HG03378 (cell line): ENCODE measurements at regions not wholly inside any gene's neighbourhood (a gene's known extent, or its start where the extent isn't known, plus 50 kb on each side); places are given as distances from the start of the nearest gene placed in this dataset.

Experiments used
- ATAC-seq: cut with Tn5 transposase; IDR thresholded peaks from one replicate; pipeline ENCODE4 v1.9.1; 2021; ENCODE audit warnings: mild to moderate bottlenecking, moderate library complexity; ENCODE audit not compliant: unreplicated experiment

DNA sequence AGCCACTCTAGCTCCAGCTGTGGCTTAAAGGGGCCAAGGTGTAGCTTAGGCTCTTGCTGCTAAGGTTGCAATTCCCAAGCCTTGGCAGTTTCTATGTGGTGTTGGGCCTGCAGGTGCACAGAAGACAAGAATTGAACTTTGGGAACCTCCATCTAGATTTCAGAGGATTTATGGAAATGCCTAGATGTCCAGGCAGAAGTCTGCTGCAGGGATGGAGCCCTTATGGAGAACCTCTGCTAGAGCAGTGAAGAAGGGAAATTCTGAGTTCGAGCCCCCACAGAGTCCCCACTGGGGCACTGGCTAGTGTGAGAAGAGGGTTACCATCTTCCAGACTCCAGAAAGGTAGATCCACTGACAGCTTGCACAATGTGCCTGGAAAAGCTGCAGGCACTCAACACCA is 694.7 kb downstream of the SLC16A7 start:
- no peak for ATAC-seq

GRCh38 chr12:60308366-60308991 is 712.6 kb downstream of the SLC16A7 start:
- no peak for ATAC-seq

DNA sequence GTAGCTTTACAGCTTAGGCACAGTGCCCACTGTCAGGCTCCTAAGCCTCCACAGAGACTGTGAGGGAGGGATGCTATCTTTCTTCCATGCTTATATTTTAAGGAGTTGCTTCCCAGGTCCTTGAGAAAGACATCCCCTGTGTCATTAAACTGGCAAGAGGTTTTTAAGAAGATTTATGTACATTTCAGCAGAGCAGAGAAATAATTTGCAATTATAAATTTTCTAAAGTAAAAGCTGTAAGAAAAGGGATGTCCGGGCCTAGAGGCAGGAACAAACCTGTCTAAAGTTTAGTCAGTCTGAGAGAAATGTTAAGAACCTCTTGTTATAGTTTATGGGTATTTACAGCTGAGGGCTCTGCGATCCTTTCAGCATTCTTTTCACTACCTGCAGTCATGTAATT is 716.1 kb downstream of the SLC16A7 start:
- ATAC-seq, result no peak

GRCh38 chr12:60317361-60317760 is 721.5 kb downstream of the SLC16A7 start:
- no peak for ATAC-seq

GRCh38 chr12:60324746-60325145 is 728.9 kb downstream of the SLC16A7 start:
- no peak for ATAC-seq

DNA sequence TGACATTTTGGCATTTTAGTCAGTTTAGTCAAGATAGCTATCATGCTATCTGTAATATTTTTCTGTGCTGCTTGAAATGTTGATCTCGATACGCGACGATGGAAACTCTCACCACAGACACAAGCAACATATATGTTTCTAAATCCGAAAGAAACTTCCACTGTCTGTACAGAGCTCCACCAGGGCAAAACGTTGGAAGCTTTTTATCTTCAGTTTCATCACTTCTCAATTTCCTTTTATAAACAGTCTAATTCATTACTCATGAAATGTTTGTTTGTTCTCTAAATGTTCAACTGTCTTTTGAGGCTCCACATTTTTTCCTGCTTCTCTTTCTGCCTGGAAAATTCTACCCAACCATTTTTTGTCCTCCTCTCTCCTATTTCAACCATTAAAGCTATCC is 737.6 kb downstream of the SLC16A7 start:
- no peak for ATAC-seq

DNA sequence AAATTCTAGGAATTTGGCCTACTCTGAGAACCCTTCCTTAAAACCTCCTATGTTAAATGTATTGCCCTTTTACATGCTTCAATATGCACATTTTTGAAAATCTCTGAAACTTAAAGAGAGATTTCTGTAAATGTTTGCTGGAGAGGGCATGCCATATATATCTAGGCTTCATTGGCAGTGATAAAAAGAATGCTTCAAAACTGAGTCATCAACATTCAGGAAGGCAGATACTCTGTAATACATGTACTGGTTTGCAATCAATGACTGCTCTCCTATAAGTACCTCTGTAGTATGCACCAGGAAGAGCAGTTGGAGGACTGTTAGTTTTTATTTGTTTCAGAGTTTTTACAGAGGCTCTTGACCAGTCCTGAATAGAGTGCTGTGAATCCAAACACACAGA is 739.9 kb downstream of the SLC16A7 start:
- ATAC-seq, result no peak

DNA sequence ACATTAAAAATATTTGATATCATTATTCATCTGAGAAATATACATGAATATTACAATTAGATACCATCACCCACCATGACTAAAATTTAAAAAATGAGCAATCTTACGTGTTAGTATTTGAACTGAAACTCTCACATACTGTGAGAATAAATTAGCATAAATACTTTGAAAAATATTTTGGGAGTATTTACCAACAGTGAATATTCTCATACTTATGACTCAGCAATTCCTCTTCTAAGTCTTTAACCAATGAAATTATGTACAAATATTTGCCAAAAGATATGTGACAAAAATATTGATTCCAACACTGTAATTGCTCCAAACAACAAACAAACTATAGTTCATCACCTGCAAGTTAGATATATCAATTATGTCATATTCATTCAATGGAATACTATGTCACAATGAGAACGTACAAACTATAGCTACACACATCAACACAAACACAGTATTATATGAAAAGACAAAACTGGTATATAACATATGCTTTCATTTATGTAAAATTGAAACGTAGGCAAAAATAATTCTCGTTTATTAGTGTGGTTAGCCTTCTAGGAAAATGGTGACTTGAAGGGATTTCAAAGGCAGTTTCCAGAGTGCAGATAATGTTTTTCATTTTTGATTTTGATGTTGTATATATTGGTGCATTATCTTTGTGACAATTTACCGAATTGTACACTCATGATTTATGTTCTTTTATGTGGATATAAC is 742.2 kb downstream of the SLC16A7 start:
- ATAC-seq, result no peak

DNA sequence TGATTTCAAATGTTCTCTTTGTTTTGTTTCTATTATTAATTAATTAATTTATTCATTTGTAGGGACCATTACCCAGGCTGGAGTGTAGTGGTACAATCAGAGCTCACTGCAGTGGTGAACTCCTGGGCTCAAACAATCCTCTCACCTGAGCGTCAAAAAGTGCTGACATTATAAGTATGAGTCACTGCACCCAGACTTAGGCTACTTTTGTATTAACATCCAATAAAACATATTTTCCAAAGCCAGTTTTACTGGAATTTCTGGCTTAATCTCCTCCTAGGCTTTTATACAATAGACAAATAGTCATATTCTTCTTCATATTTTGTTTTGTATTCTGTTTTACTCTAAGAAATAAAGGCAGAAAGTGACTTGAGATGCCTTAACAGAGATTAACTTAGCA is 749.6 kb downstream of the SLC16A7 start:
- no peak for ATAC-seq

GRCh38 chr12:60349232-60349978 is 753.6 kb downstream of the SLC16A7 start:
- ATAC-seq, result no peak

GRCh38 chr12:60387356-60387755 is 791.5 kb downstream of the SLC16A7 start:
- ATAC-seq, result no peak

DNA sequence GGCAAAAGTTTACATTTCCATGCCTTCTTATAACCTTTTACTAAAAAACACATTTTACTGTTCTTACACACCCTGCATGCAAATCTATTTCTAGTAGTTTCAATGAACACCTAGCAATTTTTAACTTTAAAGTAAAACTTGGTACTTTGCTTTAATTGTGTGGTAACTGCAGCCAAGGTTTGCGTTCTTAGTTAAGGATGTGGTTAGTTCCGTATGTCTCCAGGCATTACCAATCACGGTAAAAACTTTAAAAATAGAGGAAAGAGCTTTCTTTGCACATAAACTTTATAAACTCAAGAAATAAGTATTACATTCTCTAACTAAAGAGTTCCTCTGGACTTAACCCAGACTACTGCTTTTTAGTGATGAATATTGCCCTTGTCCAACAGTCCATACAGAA is 795.2 kb downstream of the SLC16A7 start:
- no peak for ATAC-seq

- no peak for ATAC-seq
These were observed 796.0 kb downstream of the SLC16A7 start for GRCh38 chr12:60391791-60392190.

DNA sequence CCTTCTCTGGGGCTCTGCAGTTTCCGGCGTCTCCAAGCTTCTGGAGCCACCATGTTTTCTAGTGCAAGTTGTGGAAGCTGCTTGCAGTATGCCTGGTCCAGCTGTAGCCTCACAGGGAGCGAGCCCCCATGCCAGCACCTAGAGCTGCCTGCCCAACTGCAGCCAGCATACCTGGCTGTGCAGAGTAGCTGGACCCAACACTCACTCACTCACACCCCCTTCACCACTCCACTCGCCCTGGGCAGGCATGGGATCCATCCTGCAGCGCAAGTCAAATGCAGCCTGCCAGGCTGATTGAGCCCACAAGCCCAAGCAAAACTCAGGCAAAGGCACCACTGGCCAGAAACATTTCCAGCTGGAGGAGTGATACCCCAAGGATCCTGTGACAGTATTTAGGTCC is 797.3 kb downstream of the SLC16A7 start:
- ATAC-seq, result no peak

- no peak for ATAC-seq
These were observed 798.8 kb downstream of the SLC16A7 start for GRCh38 chr12:60394665-60395064.

- no peak for ATAC-seq
These were observed 802.7 kb downstream of the SLC16A7 start for GRCh38 chr12:60398547-60398946.

DNA sequence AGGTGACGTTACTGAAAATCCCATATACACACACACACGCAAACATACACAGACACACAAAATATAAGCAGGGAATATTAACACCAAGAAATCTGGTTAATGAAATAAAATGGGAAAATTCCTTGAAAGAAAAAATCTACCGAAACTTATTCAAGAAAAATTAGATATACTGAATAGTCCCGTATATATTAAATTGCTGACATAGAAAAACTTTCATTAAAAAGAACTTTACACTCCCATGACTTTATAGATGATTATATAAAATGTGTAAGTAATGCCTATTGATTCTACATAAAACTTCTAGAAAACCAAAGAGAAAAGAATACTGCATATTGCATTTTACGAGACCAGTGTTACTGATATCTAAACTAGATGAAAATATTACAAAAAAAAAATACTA is 803.2 kb downstream of the SLC16A7 start:
- ATAC-seq, result no peak

DNA sequence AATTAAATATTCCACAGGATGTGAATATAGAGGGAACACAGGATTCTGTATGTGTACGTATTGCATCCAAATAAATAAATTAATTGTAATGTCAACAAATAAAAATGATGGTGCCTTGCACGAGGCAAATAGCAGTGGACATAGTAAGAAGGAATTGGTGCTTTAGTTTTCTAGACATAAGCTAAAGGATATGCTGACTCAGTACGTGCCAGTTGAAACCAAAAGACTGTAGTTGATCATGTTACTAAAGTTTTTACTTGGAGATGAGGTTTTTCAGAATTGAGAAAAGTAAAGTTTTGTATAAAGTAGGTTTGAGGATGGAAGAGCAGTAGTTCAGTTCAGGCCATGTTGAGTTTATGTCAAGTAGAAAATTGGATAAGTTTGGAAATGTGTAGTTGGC is 807.2 kb downstream of the SLC16A7 start:
- no peak for ATAC-seq

GRCh38 chr12:60415351-60415750 is 819.5 kb downstream of the SLC16A7 start:
- no peak for ATAC-seq

- ATAC-seq, result no peak
These were observed 824.2 kb downstream of the SLC16A7 start for GRCh38 chr12:60419986-60420385.

GRCh38 chr12:60421741-60422140 is 825.9 kb downstream of the SLC16A7 start:
- no peak for ATAC-seq

GRCh38 chr12:60437297-60437696 is 841.5 kb downstream of the SLC16A7 start:
- no peak for ATAC-seq
